KOPT-K1 (cell line): ENCODE measurements at regions not wholly inside any gene's neighbourhood (a gene's known extent, or its start where the extent isn't known, plus 50 kb on each side); places are given as distances from the start of the nearest gene placed in this dataset.
"Not testable (repeated sequence)": the region's sequence is repeated elsewhere in the genome, so short reads cannot be mapped to it uniquely, and the experiment has no call there.

Experiments used
- H3K27ac ChIP-seq: fragments of 200-600 bp; sonication (generic); 2 replicates; pipeline ENCODE4 v1.5.1; 2016; ENCODE audit warnings: antibody characterized with exemption, mild to moderate bottlenecking, low read depth, low read length; ENCODE audit not compliant: poor library complexity, severe bottlenecking
- H3K36me3 ChIP-seq: fragments of 200-600 bp; sonication (generic); 2 replicates; pipeline ENCODE4 v1.5.1; 2017; ENCODE audit warnings: antibody characterized with exemption, mild to moderate bottlenecking, low read length, moderate library complexity; ENCODE audit not compliant: insufficient read depth
- H3K9me3 ChIP-seq: fragments of 200-600 bp; sonication (generic); 2 replicates; pipeline ENCODE4 v1.5.1; 2017; ENCODE audit warnings: antibody characterized with exemption, low read length, mild to moderate bottlenecking; ENCODE audit not compliant: insufficient read depth, poor library complexity, severe bottlenecking

DNA sequence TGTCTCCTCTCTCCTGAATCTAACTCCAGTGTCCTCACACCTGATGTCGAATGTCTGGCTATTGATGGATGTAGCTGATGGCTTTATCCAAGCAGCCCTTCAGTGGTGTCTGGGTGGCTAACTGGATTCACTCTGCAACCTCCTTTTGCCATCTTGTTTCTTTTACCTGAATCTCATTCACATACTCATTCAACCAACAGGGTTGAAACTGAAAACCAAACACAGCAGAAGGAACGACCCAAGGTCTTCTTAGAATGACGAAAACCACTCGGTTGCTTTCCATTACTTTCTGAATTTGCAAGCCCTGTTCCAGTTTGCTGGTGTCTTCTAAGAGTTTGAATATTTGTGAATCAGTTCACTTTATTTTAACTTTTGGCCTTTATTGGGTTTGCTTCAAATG lies 424.3 kb upstream of the CXADR start:
- H3K9me3 ChIP-seq, result no peaks in the 10 kb centered on the region
- no peak overlapping the region for H3K27ac ChIP-seq
- no peaks in the 10 kb centered on the region for H3K36me3 ChIP-seq

DNA sequence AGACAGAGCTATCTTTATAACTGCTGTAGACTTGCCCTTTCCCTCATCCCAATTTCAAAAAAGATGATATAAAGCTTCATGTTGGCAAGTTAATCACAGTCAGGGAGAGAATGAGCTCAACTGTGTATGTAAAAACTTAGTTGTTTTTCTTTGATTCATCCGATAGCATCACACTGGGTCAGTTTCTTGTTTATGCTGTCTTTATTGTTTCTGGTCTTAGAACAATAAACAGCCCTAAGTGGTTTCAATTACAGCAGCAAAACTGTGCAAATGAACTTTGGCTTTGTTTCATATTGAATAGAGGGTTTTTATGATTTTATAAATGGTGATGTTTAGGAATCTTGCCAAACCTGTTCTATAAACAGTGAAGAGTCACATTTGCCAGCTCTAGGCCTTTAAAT lies 423.8 kb upstream of the CXADR start:
- H3K27ac ChIP-seq, result no peak overlapping the region
- no peaks in the 10 kb centered on the region for H3K36me3 ChIP-seq
- H3K9me3 ChIP-seq, result no peaks in the 10 kb centered on the region

DNA sequence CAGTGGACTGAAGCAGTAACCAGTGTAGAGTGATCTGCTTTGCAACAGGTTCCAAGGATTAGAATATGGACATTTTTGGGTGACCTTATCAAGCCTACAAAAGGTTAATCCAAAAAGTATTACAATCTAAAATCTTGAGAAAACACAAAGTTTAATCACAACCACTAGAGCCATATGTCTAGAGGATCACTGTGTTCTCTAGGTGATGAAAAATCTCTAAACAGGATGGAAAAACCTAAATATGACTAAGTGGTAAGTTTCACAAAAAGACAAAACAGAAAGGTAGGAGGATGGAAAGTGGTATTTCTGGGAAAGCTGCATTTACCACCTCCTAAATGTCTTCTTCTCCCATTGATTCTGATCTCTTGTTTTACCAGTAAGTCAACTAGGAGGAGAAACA lies 411.1 kb upstream of the CXADR start:
- H3K9me3 ChIP-seq, result peaks cover 12% of the 10 kb centered on the region
- H3K27ac ChIP-seq, result no peak overlapping the region
- no peaks in the 10 kb centered on the region for H3K36me3 ChIP-seq

DNA sequence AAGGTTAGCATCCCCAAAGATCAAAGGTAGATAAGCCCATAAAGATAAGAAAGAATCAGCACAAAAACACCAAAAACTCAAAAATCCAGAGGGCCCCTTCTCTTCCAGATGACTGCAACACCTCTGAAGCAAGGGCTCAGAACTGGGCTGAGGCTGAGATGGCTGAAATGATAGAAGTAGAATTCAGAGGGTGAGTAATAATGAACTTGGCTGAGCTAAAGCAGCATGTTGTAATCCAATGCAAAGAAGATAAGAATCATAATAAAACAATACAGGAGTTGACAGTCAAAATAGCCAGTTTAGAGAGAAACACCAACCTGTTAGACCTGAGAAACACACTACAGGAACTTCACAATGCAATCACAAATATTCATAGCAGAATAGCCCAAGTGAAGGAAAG lies 406.9 kb upstream of the CXADR start:
- Histone ChIP-seq H3K27ac (no peak overlapping the region), H3K36me3 (no peaks in the 10 kb centered on the region), H3K9me3 (peaks cover 12% of the 10 kb centered on the region)

DNA sequence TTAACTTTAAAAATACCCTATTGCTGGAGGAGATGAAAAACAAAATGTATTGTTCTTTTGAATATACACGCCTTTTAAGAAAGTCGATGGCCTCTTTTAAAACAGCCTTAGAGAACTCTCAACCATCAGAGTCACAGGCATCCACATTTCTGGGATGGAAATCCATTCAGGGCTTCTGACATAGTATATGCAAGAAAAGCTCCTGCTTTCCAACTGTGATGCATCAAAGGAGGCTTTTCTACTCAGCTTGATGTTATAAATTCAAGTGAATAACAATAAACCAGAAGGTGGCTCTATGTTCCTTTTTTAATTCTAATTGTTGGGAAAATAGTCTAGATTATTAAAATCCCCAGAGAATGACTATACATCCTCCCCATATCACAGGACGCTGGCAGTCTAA lies 398.8 kb upstream of the CXADR start:
- no peaks in the 10 kb centered on the region for H3K9me3 ChIP-seq
- H3K36me3 ChIP-seq, result no peaks in the 10 kb centered on the region
- H3K27ac ChIP-seq, result no peak overlapping the region

DNA sequence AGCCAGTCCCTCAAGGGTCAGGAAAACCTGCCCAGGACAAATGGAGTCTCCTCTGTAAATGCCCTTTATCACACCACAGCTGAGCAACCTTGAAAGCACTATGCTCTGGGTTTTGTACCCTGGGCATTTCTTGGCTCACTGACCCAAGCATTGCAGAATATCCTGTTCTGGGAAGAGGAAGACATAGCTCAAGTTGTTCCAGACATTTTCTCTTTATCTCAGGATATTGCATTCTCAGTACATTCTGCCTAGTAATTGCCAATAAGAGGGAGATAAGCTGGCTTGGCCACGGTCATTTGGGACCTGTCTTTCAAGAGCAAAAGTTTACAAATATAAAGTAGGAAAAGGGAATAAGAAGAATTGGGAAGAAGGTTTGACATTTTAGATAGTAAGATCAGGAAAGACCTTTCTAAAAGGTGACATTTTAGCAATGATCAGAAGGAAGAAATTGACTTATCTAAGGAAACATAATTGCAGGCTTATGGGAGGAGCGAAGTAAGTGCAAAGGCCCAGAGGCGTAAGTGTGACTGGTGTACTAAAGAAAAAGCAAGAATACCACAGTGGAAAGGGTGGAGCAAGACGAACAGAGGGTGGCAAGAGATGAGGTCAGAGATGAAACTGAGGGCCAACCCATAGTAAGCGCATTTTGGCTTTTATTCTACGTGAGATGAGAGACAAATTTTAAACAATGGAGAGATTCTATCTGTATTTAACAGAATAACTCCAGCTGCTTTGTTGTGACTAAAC lies 394.0 kb upstream of the CXADR start:
- Histone ChIP-seq H3K27ac (no peak overlapping the region), H3K36me3 (no peaks in the 10 kb centered on the region), H3K9me3 (no peaks in the 10 kb centered on the region)

DNA sequence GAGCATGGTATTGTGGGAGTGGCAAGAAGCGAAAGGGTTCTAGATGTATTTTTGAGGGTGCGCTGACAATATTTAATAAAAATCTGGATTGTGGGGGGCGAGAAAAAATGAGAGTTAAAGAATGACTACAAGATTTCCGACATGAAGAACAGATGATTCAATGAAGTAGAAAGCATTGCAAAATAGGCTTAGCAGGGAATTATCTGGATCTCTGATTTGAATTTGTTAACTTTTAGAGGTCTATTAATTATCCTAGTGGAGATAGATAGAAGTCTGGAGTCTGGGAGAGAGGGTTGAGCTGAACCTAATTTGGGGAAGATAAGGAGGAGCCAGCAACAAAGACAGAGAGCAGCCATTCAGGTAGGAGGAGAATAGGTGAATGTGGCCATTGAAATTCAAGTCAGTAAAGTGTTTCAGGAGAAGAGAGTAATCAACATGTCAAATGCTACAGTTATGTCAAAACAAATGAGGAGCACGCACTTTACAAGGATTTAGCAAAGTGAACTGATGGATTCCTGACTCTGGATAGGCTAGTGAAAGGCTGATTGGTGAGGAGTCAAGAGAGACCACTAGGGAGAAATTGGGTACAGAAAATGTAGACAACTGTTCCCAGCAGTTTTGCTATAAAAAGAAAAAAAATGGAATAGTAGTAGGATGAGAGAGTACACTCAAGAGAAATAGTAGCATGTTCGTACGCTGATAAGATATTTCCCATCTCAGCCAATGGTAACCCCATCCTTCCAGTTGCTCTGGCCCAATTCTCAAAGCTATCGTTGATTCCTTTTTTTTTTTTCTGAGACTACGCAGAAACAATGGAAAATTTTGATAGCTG lies 393.2 kb upstream of the CXADR start:
- Histone ChIP-seq H3K27ac (no peak overlapping the region), H3K9me3 (no peaks in the 10 kb centered on the region), H3K36me3 (no peaks in the 10 kb centered on the region)

DNA sequence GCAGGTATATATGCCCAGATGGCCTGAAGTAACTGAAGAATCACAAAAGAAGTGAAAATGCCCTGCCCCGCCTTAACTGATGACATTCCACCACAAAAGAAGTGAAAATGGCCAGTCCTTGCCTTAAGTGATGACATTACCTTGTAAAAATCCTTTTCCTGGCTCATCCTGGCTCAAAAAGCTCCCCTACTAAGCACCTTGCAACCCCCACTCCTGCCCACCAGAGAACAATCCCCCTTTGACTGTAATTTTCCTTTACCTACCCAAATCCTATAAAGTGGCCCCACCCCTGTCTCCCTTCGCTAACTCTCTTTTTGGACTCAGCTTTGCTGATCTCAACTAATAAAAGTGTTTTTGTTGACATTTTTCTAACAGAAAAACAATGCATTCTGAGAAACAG lies 385.4 kb upstream of the CXADR start:
- H3K27ac ChIP-seq, H3K9me3 ChIP-seq, H3K36me3 ChIP-seq: not testable (repeated sequence)

DNA sequence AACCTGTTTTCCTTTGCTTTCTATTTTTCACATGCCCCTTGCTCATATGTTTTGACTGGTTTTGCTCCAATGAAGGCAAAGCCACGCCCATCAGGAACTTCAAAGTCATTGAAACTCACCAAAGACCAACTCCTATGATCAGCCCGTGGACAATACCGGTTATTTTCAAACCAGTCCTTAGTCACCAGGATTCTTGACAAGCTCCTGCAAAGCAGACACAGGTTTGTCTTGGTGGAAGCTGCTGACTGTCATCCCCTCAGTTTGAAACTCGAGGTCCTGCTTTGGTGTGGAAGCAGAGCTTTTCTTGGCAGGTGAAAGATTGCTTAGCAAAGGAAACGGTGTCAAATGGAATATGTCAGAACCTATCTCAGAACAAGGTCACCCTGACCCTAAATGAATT lies 384.7 kb upstream of the CXADR start:
- no peaks in the 10 kb centered on the region for H3K36me3 ChIP-seq
- H3K27ac ChIP-seq, result no peak overlapping the region
- no peaks in the 10 kb centered on the region for H3K9me3 ChIP-seq

DNA sequence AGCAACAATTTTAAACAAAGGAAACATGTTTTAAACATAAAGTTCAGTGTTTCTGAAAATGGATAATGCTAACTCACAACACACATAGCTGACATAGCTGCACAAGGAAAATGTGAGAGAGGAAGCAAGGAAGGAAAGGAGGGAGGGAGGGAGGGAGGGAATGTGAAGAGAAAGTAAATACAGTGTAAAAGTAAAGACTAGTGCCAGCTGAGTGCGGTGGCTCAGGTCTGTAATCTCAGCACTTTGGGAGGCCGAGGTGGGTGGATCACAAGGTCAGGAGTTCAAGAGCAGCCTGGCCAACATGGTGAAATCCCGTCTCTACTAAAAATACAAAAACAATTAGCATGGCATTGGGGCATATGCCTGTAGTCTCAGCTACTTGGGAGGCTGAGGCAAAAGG lies 373.7 kb upstream of the CXADR start:
- not testable (repeated sequence) for H3K36me3 ChIP-seq

DNA sequence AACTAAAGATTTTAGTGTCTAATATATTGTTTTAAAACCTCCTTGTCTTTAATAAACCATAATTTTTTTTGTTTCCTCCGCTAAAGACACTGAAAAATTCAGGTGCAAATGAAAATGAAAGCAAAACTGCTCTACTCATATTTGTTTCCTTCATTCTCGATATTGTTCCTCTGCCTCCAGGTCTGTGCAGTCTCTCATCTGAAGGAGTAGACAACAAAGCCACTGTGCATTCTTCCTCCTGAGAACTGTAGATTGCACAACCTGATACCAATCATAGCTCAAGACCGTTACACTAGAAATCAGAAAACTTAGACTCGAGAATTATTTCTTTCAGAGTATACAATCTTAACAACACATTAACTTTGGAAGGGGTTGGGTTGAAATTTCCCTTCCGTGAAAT lies 373.1 kb upstream of the CXADR start:
- Histone ChIP-seq H3K36me3 (no peaks in the 10 kb centered on the region), H3K9me3 (no peaks in the 10 kb centered on the region), H3K27ac (peak overlapping the region; percentile 46)

More for the DNA sequence above, 373.7 kb upstream of the CXADR start:
- not testable (repeated sequence) for H3K9me3 ChIP-seq
- H3K27ac ChIP-seq, result peak overlapping the region; percentile 46

DNA sequence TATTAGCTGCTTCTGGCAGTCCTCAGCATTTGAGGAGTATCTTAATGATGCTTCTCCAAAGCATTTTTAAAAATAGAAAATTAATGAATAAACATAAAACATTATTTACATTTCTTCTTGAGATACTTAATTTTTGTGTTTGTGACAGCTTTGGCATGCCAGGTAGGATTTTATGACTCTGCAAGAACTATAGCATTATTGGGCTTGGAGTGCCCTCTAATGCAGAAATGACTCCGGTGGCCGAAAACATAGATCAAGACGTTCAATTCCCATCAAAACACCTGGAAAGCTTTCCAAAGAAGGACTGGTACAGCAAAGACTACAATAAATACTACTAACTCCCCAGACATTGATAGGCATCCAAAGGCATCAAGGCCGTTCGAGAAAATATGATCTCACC lies 366.4 kb upstream of the CXADR start:
- no peak overlapping the region for H3K27ac ChIP-seq
- H3K36me3 ChIP-seq, result no peaks in the 10 kb centered on the region
- no peaks in the 10 kb centered on the region for H3K9me3 ChIP-seq

DNA sequence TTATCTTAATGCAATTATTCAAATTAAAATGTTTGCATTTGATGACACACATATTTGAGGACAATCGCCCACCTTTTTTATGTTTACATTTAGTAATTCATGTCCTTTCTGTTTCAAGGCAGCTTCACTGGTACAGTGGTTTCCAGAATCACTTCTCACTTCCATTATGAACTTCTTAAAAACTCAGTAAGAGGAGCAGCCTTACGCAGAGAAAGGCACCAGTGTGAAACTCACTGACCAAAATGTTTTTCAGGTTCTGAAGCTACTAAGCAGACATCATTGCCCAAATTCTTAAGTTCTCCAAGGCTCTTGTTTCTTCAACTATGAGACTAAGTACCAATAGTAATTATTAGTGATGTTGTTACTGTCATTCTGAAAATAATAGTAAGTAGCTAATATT lies 353.1 kb upstream of the CXADR start:
- Histone ChIP-seq H3K27ac (no peak overlapping the region), H3K9me3 (no peaks in the 10 kb centered on the region), H3K36me3 (no peaks in the 10 kb centered on the region)

DNA sequence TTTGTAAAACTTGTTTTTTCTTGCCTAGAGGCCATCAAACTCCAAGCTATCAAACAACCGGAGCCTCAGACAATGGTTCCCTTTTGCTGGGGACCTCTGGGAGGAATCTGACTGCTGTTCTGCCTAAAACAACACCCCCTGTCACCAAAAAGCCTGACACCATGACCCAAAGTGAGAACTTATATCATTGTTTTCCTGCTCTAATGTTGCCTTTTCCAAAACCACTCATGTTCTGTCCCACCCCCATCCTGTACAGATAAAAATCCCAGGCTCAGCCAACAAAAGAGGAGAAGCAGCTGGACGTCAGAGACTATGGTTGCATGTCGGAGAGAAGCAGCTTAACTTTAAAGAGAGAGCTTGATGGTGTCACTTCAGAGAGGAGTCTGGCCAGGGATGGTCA lies 327.2 kb upstream of the CXADR start:
- Histone ChIP-seq H3K9me3 (peaks cover under 1% of the 10 kb centered on the region), H3K27ac (no peak overlapping the region), H3K36me3 (no peaks in the 10 kb centered on the region)

DNA sequence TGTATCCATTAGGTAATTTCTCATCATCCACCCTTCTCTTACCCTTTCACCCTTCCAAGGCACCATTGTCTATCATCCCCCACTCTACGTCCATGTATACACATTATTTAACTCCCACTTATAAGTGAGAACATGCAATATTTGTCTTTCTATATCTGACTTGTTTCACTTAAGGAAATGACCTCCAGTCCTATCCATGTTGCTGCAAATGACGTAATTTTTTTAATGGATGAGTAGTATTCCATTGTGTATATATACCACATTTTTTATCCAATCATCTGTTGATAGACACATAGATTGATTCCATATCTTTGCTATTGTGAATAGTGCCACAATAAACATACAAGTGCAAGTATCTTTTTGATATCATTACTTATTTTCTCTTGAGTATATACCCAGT lies 322.9 kb upstream of the CXADR start:
- no peak overlapping the region for H3K27ac ChIP-seq
- H3K9me3 ChIP-seq, result peaks cover 13% of the 10 kb centered on the region
- H3K36me3 ChIP-seq, result no peaks in the 10 kb centered on the region
